ENCODE measurements at regions not wholly inside any gene's neighbourhood (a gene's known extent, or its start where the extent isn't known, plus 50 kb on each side); places are given as distances from the start of the nearest gene placed in this dataset.

DNA sequence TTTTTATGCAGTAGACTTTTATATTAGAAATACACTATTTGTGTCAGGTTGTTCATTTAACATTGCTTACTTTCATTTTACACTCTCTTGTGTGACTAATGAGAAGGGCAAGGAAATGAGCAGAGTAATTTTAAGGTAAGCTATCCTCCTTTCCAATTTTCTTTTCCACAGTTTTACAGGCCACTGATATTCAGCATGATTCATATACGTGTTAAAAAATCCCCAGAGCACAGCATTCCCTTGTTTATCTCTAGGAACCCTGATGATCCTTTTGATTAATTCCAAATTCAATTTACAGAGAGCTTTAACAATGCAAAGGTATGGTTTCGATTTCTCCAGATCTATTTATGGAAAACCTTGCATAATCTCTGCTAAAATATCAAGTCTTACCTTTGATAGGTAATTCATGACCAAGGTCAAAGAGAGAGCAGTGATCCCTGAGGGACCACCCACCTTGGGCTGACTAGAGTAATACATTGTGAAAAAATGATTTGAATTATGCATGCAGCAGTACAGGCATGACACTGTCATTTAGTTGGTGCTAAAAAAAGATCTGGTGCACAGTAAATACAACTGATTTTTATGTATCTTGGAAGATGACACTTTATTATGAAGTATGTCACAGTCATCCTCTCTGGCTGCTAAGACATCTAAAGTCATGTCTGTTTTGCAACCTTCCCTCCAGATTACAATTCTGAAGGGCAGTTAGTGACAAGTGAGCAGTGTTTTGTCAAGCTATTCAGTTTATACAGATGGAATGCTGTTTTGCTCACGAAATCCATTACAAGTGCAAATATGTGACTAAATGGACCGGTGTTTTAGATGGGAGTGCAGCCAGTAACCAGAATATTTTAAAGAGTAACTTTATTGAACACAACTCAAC lies 736.6 kb downstream of the EPHA7 start:
- no peaks in the 10 kb centered on the region for H3K27me3 ChIP-seq (ENCODE audit: control insufficient read depth in 4 of 4, insufficient read depth in 4 of 4, low read length in 3 of 4)
- no peak overlapping the region for H3K4me3 ChIP-seq (ENCODE audit: low read depth in 1 of 3, low read length in 3 of 3)
- 59% methylated on average over 4 of the region's 4 CpGs for WGBS
- no peak overlapping the region for H3K9ac ChIP-seq (ENCODE audit: low read depth in 1 of 2, low read length in 2 of 2)
- no peak for TF ChIP-seq NR2F2 (IDR thresholded peaks at IDR 0.05)
- TF ChIP-seq, protein P1, sequence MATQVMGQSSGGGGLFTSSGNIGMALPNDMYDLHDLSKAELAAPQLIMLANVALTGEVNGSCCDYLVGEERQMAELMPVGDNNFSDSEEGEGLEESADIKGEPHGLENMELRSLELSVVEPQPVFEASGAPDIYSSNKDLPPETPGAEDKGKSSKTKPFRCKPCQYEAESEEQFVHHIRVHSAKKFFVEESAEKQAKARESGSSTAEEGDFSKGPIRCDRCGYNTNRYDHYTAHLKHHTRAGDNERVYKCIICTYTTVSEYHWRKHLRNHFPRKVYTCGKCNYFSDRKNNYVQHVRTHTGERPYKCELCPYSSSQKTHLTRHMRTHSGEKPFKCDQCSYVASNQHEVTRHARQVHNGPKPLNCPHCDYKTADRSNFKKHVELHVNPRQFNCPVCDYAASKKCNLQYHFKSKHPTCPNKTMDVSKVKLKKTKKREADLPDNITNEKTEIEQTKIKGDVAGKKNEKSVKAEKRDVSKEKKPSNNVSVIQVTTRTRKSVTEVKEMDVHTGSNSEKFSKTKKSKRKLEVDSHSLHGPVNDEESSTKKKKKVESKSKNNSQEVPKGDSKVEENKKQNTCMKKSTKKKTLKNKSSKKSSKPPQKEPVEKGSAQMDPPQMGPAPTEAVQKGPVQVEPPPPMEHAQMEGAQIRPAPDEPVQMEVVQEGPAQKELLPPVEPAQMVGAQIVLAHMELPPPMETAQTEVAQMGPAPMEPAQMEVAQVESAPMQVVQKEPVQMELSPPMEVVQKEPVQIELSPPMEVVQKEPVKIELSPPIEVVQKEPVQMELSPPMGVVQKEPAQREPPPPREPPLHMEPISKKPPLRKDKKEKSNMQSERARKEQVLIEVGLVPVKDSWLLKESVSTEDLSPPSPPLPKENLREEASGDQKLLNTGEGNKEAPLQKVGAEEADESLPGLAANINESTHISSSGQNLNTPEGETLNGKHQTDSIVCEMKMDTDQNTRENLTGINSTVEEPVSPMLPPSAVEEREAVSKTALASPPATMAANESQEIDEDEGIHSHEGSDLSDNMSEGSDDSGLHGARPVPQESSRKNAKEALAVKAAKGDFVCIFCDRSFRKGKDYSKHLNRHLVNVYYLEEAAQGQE (IDR thresholded peaks at IDR 0.05): no peak
- TF ChIP-seq MAX (IDR thresholded peaks at IDR 0.05): no peak
- no peak for TF ChIP-seq YY1 (IDR thresholded peaks at IDR 0.05)
- no peak for TF ChIP-seq GABPA (IDR thresholded peaks at IDR 0.05 in 1 of 2, conservative IDR thresholded peaks at IDR 0.05 in 1 of 2)
- H3K4me1 ChIP-seq (ENCODE audit: control insufficient read depth in 4 of 4, insufficient read depth in 4 of 4, low read length in 3 of 4): no peaks in the 10 kb centered on the region
- H3K9me3 ChIP-seq (ENCODE audit: control insufficient read depth in 4 of 4, low read length in 3 of 4): no peaks in the 10 kb centered on the region
- no peaks in the 10 kb centered on the region for H3K36me3 ChIP-seq (ENCODE audit: control insufficient read depth in 4 of 4, insufficient read depth in 3 of 4, low read depth in 1 of 4, low read length in 3 of 4)
- H3K27ac ChIP-seq (ENCODE audit: low read depth in 1 of 2, low read length in 2 of 2): no peak overlapping the region
- DNase-seq (ENCODE audit: low spot score): no peak

GRCh38 chr6:92681401-92681800 lies 738.0 kb downstream of the EPHA7 start:
- TF ChIP-seq NR2F2 (IDR thresholded peaks at IDR 0.05) (no peak), MAX (IDR thresholded peaks at IDR 0.05) (no peak), ZBTB33 (IDR thresholded peaks at IDR 0.05) (no peak), YY1 (IDR thresholded peaks at IDR 0.05) (no peak), ATF3 (IDR thresholded peaks at IDR 0.05) (no peak), JUND (IDR thresholded peaks at IDR 0.05) (no peak), HNF4A (conservative IDR thresholded peaks at IDR 0.05) (no peak), RAD21 (IDR thresholded peaks at IDR 0.05) (no peak), SP1 (IDR thresholded peaks at IDR 0.05) (no peak), RXRA (IDR thresholded peaks at IDR 0.05) (no peak), GABPA (IDR thresholded peaks at IDR 0.05 in 1 of 2, conservative IDR thresholded peaks at IDR 0.05 in 1 of 2) (no peak), FOXA1 (IDR thresholded peaks at IDR 0.05) (no peak), HNF4G (IDR thresholded peaks at IDR 0.05) (no peak), EGR1 (IDR thresholded peaks at IDR 0.05; ENCODE audit: low read depth in 2 of 2) (no peak), FOXA2 (IDR thresholded peaks at IDR 0.05) (no peak), CTCF (IDR thresholded peaks at IDR 0.05; ENCODE audit: low read depth, low read length, missing input control) (no peak), TAF1 (conservative IDR thresholded peaks at IDR 0.05) (no peak)
- TF ChIP-seq, protein P1 (IDR thresholded peaks at IDR 0.05): no peak
- no peaks in the 10 kb centered on the region for H3K4me1 ChIP-seq (ENCODE audit: control insufficient read depth in 4 of 4, insufficient read depth in 4 of 4, low read length in 3 of 4)
- no peaks in the 10 kb centered on the region for H3K9me3 ChIP-seq (ENCODE audit: control insufficient read depth in 4 of 4, low read length in 3 of 4)
- no peak for DNase-seq (ENCODE audit: low spot score)
- no peak overlapping the region for H3K9ac ChIP-seq (ENCODE audit: low read depth in 1 of 2, low read length in 2 of 2)
- no peak overlapping the region for H3K4me3 ChIP-seq (ENCODE audit: low read depth in 1 of 3, low read length in 3 of 3)
- no peaks in the 10 kb centered on the region for H3K36me3 ChIP-seq (ENCODE audit: control insufficient read depth in 4 of 4, insufficient read depth in 3 of 4, low read depth in 1 of 4, low read length in 3 of 4)
- H3K27ac ChIP-seq (ENCODE audit: low read depth in 1 of 2, low read length in 2 of 2): no peak overlapping the region
- no peaks in the 10 kb centered on the region for H3K27me3 ChIP-seq (ENCODE audit: control insufficient read depth in 4 of 4, insufficient read depth in 4 of 4, low read length in 3 of 4)
- WGBS: 72% methylated on average over 1 of the region's 1 CpG

Data from liver (tissue), 8 donors.